GM23338 (cell line): ENCODE measurements at regions not wholly inside any gene's neighbourhood (a gene's known extent, or its start where the extent isn't known, plus 50 kb on each side); places are given as distances from the start of the nearest gene placed in this dataset.

ENCODE experiments used
- CREB1 ChIP-seq: fragments of 250-450 bp; sonication (Bioruptor Pico); IDR thresholded peaks from 2 replicates; pipeline ENCODE4 v1.5.0; 2020; ENCODE audit warnings: low read depth, mild to moderate bottlenecking, moderate library complexity
- EZH2 ChIP-seq: fragments of 200-600 bp; sonication (generic); IDR thresholded peaks from one replicate; pipeline ENCODE4 v1.8.0; 2017; ENCODE audit warnings: antibody characterized with exemption, mild to moderate bottlenecking, low read depth; ENCODE audit not compliant: unreplicated experiment
- EZH2phosphoT487 ChIP-seq: fragments of 200-600 bp; sonication (generic); IDR thresholded peaks from one replicate; pipeline ENCODE4 v1.8.1; 2018; ENCODE audit warnings: antibody characterized with exemption; ENCODE audit not compliant: unreplicated experiment
- NANOG ChIP-seq: IDR thresholded peaks from 2 replicates; pipeline ENCODE4 v1.6.1; 2016; ENCODE audit warnings: antibody characterized with exemption, borderline replicate concordance
- POLR2AphosphoS5 ChIP-seq: IDR thresholded peaks from 2 replicates; pipeline ENCODE4 v1.6.1; 2016; ENCODE audit warnings: antibody characterized with exemption, low read depth
- STAT1 ChIP-seq: IDR thresholded peaks from one replicate; pipeline ENCODE4 v1.6.1; 2016; ENCODE audit warnings: antibody characterized with exemption; ENCODE audit not compliant: unreplicated experiment
- ZNF114 ChIP-seq: fragments of 250-450 bp; sonication (Bioruptor Pico); IDR thresholded peaks from 2 replicates; pipeline ENCODE4 v1.5.0; 2020; ENCODE audit warnings: mild to moderate bottlenecking, moderate library complexity
- ZNF331 ChIP-seq: fragments of 250-450 bp; sonication (Bioruptor Pico); IDR thresholded peaks from 2 replicates; pipeline ENCODE4 v1.5.0; 2020; ENCODE audit warnings: low read depth, mild to moderate bottlenecking, moderate library complexity
- TF ChIP-seq, protein P1 (sequence below), 2 experiments: fragments of 200-600 bp in 1 of 2; sonication (generic) in 1 of 2; conservative IDR thresholded peaks; 2 replicates each; pipeline versions ENCODE4 v1.5.1 to v1.6.1; 2016 to 2017; ENCODE audit warnings: antibody characterized with exemption in 2 of 2, low read depth in 2 of 2, mild to moderate bottlenecking in 2 of 2, moderate library complexity in 1 of 2
- TF ChIP-seq, protein P2 (sequence below): IDR thresholded peaks from 2 replicates; pipeline ENCODE4 v1.6.1; 2016; ENCODE audit warnings: antibody characterized with exemption
- TF ChIP-seq, protein P3 (sequence below): IDR thresholded peaks from one replicate; pipeline ENCODE4 v1.6.1; 2018; ENCODE audit warnings: antibody characterized with exemption; ENCODE audit not compliant: unreplicated experiment

DNA sequence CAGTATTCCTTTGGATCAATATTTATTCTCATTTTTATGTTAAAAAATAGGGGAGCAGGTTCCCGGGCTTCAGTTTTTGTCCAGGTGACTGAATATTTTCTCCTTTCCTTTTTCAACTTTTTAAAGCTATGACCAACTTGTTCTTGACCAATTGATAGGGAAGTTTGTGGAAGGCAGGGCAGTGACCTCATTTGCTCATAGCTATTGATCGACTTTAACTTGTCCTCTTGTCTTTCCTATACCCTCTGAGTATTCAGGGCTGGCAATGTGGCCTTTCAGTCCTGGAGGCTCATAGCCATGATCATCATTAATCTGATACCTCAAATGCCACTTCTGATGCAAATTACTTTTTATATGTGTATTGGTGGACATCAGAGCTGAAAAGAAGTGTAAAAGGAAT is 448.8 kb downstream of the KIF16B start:
- TF ChIP-seq, protein P1, sequence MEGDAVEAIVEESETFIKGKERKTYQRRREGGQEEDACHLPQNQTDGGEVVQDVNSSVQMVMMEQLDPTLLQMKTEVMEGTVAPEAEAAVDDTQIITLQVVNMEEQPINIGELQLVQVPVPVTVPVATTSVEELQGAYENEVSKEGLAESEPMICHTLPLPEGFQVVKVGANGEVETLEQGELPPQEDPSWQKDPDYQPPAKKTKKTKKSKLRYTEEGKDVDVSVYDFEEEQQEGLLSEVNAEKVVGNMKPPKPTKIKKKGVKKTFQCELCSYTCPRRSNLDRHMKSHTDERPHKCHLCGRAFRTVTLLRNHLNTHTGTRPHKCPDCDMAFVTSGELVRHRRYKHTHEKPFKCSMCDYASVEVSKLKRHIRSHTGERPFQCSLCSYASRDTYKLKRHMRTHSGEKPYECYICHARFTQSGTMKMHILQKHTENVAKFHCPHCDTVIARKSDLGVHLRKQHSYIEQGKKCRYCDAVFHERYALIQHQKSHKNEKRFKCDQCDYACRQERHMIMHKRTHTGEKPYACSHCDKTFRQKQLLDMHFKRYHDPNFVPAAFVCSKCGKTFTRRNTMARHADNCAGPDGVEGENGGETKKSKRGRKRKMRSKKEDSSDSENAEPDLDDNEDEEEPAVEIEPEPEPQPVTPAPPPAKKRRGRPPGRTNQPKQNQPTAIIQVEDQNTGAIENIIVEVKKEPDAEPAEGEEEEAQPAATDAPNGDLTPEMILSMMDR (conservative IDR thresholded peaks at IDR 0.05; ENCODE audit: low read depth in 2 of 2), result no peak
- TF ChIP-seq EZH2phosphoT487 (no peak), EZH2 (no peak), ZNF331 (CRISPR knock-in tag) (no peak), ZNF114 (no peak), POLR2AphosphoS5 (no peak), NANOG (no peak), STAT1 (no peak), CREB1 (CRISPR knock-in tag) (no peak)
- TF ChIP-seq, protein P2, sequence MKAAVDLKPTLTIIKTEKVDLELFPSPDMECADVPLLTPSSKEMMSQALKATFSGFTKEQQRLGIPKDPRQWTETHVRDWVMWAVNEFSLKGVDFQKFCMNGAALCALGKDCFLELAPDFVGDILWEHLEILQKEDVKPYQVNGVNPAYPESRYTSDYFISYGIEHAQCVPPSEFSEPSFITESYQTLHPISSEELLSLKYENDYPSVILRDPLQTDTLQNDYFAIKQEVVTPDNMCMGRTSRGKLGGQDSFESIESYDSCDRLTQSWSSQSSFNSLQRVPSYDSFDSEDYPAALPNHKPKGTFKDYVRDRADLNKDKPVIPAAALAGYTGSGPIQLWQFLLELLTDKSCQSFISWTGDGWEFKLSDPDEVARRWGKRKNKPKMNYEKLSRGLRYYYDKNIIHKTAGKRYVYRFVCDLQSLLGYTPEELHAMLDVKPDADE, result no peak
- TF ChIP-seq, protein P3, sequence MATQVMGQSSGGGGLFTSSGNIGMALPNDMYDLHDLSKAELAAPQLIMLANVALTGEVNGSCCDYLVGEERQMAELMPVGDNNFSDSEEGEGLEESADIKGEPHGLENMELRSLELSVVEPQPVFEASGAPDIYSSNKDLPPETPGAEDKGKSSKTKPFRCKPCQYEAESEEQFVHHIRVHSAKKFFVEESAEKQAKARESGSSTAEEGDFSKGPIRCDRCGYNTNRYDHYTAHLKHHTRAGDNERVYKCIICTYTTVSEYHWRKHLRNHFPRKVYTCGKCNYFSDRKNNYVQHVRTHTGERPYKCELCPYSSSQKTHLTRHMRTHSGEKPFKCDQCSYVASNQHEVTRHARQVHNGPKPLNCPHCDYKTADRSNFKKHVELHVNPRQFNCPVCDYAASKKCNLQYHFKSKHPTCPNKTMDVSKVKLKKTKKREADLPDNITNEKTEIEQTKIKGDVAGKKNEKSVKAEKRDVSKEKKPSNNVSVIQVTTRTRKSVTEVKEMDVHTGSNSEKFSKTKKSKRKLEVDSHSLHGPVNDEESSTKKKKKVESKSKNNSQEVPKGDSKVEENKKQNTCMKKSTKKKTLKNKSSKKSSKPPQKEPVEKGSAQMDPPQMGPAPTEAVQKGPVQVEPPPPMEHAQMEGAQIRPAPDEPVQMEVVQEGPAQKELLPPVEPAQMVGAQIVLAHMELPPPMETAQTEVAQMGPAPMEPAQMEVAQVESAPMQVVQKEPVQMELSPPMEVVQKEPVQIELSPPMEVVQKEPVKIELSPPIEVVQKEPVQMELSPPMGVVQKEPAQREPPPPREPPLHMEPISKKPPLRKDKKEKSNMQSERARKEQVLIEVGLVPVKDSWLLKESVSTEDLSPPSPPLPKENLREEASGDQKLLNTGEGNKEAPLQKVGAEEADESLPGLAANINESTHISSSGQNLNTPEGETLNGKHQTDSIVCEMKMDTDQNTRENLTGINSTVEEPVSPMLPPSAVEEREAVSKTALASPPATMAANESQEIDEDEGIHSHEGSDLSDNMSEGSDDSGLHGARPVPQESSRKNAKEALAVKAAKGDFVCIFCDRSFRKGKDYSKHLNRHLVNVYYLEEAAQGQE, result no peak
